ENCODE measurements at regions not wholly inside any gene's neighbourhood (a gene's known extent, or its start where the extent isn't known, plus 50 kb on each side); places are given as distances from the start of the nearest gene placed in this dataset.

DNA sequence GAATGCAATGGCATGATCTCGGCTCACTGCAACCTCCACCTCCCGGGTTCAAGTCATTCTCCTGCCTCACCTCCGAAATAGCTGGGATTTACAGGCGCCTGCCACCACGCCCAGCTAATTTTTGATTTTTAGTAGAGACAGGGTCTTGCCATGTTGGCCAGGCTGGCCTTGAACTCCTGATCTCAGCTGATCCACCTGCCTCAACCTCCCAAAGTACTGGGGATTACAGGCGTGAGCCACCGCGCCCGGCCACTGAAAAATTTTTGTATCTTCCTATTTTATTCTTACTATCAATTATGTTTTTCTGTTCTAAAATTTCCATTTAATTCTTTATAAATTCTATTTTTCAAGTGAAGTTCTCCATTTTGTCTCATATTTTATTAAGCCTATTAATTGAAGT lies 730.4 kb downstream of the EDEM1 start:
- ChIA-PET CTCF (ENCODE audit: low intra/inter-chr PET ratio, low total read pairs) (no interaction called here), POLR2A (no interaction called here)
- no peaks in the 10 kb centered on the region for H3K79me2 ChIP-seq (ENCODE audit: insufficient read depth, low read length)
- BruUV-seq (replicated peaks) = no TSS peak
- no peak for ATAC-seq
- no peak overlapping the region for H3K9ac ChIP-seq (ENCODE audit: insufficient read depth, low read depth, low read length)
- no peak overlapping the region for H3K27ac ChIP-seq (ENCODE audit: extremely low read length, insufficient read depth, low read length)
- H3K9me3 ChIP-seq (ENCODE audit: low read length) = peaks cover 48% of the 10 kb centered on the region
- TF ChIP-seq, protein P1, sequence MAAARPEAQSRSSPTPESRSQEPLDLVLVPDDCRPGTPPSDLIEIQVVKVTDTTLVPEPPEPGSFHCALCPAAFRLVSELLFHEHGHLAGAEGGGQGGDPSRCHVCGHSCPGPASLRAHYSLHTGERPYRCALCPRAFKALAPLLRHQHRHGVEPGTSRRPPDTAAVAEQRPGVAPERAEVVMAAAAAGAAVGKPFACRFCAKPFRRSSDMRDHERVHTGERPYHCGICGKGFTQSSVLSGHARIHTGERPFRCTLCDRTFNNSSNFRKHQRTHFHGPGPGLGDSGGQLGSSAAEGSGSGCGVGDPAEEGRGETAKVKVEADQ (CRISPR knock-in tag; IDR thresholded peaks at IDR 0.05; ENCODE audit: borderline replicate concordance) = no peak
- no peak for TF ChIP-seq HCFC1 (IDR thresholded peaks at IDR 0.05; ENCODE audit: low read depth, low read length)
- TF ChIP-seq GTF2F1 (IDR thresholded peaks at IDR 0.05; ENCODE audit: low read length) = no peak
- TF ChIP-seq, protein P2, sequence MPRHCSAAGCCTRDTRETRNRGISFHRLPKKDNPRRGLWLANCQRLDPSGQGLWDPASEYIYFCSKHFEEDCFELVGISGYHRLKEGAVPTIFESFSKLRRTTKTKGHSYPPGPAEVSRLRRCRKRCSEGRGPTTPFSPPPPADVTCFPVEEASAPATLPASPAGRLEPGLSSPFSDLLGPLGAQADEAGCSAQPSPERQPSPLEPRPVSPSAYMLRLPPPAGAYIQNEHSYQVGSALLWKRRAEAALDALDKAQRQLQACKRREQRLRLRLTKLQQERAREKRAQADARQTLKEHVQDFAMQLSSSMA (CRISPR knock-in tag; IDR thresholded peaks at IDR 0.05) = no peak
- TF ChIP-seq, protein P3, sequence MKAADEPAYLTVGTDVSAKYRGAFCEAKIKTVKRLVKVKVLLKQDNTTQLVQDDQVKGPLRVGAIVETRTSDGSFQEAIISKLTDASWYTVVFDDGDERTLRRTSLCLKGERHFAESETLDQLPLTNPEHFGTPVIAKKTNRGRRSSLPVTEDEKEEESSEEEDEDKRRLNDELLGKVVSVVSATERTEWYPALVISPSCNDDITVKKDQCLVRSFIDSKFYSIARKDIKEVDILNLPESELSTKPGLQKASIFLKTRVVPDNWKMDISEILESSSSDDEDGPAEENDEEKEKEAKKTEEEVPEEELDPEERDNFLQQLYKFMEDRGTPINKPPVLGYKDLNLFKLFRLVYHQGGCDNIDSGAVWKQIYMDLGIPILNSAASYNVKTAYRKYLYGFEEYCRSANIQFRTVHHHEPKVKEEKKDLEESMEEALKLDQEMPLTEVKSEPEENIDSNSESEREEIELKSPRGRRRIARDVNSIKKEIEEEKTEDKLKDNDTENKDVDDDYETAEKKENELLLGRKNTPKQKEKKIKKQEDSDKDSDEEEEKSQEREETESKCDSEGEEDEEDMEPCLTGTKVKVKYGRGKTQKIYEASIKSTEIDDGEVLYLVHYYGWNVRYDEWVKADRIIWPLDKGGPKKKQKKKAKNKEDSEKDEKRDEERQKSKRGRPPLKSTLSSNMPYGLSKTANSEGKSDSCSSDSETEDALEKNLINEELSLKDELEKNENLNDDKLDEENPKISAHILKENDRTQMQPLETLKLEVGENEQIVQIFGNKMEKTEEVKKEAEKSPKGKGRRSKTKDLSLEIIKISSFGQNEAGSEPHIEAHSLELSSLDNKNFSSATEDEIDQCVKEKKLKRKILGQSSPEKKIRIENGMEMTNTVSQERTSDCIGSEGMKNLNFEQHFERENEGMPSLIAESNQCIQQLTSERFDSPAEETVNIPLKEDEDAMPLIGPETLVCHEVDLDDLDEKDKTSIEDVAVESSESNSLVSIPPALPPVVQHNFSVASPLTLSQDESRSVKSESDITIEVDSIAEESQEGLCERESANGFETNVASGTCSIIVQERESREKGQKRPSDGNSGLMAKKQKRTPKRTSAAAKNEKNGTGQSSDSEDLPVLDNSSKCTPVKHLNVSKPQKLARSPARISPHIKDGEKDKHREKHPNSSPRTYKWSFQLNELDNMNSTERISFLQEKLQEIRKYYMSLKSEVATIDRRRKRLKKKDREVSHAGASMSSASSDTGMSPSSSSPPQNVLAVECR (CRISPR knock-in tag; IDR thresholded peaks at IDR 0.05; ENCODE audit: borderline replicate concordance) = no peak
- TF ChIP-seq, protein P4, sequence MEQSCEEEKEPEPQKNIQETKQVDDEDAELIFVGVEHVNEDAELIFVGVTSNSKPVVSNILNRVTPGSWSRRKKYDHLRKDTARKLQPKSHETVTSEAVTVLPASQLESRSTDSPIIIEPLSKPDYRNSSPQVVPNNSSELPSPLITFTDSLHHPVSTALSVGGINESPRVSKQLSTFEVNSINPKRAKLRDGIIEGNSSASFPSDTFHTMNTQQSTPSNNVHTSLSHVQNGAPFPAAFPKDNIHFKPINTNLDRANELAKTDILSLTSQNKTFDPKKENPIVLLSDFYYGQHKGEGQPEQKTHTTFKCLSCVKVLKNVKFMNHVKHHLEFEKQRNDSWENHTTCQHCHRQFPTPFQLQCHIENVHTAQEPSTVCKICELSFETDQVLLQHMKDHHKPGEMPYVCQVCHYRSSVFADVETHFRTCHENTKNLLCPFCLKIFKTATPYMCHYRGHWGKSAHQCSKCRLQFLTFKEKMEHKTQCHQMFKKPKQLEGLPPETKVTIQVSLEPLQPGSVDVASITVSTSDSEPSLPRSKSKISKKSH (CRISPR knock-in tag; IDR thresholded peaks at IDR 0.05; ENCODE audit: borderline replicate concordance) = no peak
- no peak overlapping the region for H3K4me2 ChIP-seq (ENCODE audit: low read depth, low read length)
- H2AFZ ChIP-seq (ENCODE audit: low read length) = no peak overlapping the region
- no peak for FAIRE-seq
- H3K36me3 ChIP-seq (replicated peaks in 1 of 2; ENCODE audit: control insufficient read depth in 1 of 2, insufficient read depth in 2 of 2, low read length in 2 of 2) = no peaks in the 10 kb centered on the region
- no peak overlapping the region for H3K4me3 ChIP-seq (replicated peaks in 1 of 3; ENCODE audit: insufficient read depth in 1 of 3, low read depth in 2 of 3, low read length in 3 of 3)
- DNase-seq (ENCODE audit: low spot score) = no peak
- no peaks in the 10 kb centered on the region for H3K4me1 ChIP-seq (ENCODE audit: insufficient read depth, low read length)
- in situ Hi-C loops (cut with HindIII; ENCODE audit: extremely low pct_ligation_motif_present, low pct_unique_long_range_greater_than_20kb) (no loop called here), intact Hi-C loops (cut with micrococcal nuclease; ENCODE audit: unreplicated experiment) (no loop called here)
- H4K20me1 ChIP-seq (ENCODE audit: insufficient read depth, low read length) = no peaks in the 10 kb centered on the region
- WGBS (ENCODE audit: low lambda C conversion rate) = 13% methylated on average over 9 of the region's 9 CpGs
- H3K27me3 ChIP-seq (ENCODE audit: control insufficient read depth in 1 of 2, insufficient read depth in 2 of 2, low read length in 2 of 2) = no peaks in the 10 kb centered on the region
